Endothelial cell of umbilical vein (primary cell): ENCODE measurements at regions not wholly inside any gene's neighbourhood (a gene's known extent, or its start where the extent isn't known, plus 50 kb on each side); places are given as distances from the start of the nearest gene placed in this dataset.

Experiments
- BruUV-seq: library from RNA; stranded (reverse); fragments of 400-500 nt; replicated peaks from 2 replicates; lab custom pipeline; 2021; lab: Mats Ljungman, UMichigan
- CTCF ChIA-PET: fragments of 300-600, 350-600 bp; sonication (Branson Sonifier 250); formaldehyde crosslinking; loops from one replicate; lab custom pipeline; 2021; ENCODE audit warnings: antibody characterized with exemption, inconsistent platforms; lab: Charles Lee
- POLR2A ChIA-PET: fragments of 300-600, 350-600 bp; sonication (Branson Sonifier 250); formaldehyde crosslinking; loops from one replicate; lab custom pipeline; 2021; ENCODE audit warnings: antibody characterized with exemption, inconsistent platforms; lab: Charles Lee
- DNase-seq: peaks from one replicate; pipeline ENCODE4 v3.0.0-alpha.2; 2011; ENCODE audit warnings: low read depth, low spot score
- FAIRE-seq: peaks from 2 replicates; lab custom pipeline; 2011; peaks lifted over from hg19 to GRCh38; lab: Jason Lieb, UNC
- H2AFZ ChIP-seq: 2 replicates; pipeline ENCODE4 v1.6.0; 2012; ENCODE audit warnings: low read depth, low read length, control low read depth, inconsistent platforms
- H3K27ac ChIP-seq: 2 replicates; pipeline ENCODE4 v1.5.1; 2011; ENCODE audit warnings: low read depth, mild to moderate bottlenecking, control low read depth, low read length, moderate library complexity; ENCODE audit not compliant: insufficient read depth
- H3K27me3 ChIP-seq, 2 experiments: 2 replicates each; pipeline versions ENCODE4 v1.6.0 to v1.6.1; 2011; ENCODE audit warnings: low read length in 2 of 2, mixed read lengths in 1 of 2; ENCODE audit not compliant: control insufficient read depth in 2 of 2, insufficient read depth in 2 of 2
- H3K36me3 ChIP-seq, 2 experiments: 2 replicates in 1 of 2; 3 replicates in 1 of 2; pipeline ENCODE4 v1.5.1; 2011; ENCODE audit warnings: low read length in 2 of 2, mild to moderate bottlenecking in 1 of 2, moderate library complexity in 1 of 2; ENCODE audit not compliant: control insufficient read depth in 2 of 2, insufficient read depth in 2 of 2; ENCODE audit errors: extremely low read depth in 1 of 2
- H3K4me1 ChIP-seq: 3 replicates; pipeline ENCODE4 v1.5.1; 2011; ENCODE audit warnings: mild to moderate bottlenecking, low read length; ENCODE audit not compliant: control insufficient read depth, insufficient read depth; ENCODE audit errors: extremely low read depth
- H3K4me2 ChIP-seq: 2 replicates; pipeline ENCODE4 v1.6.1; 2011; ENCODE audit warnings: low read length, control low read depth, mixed read lengths; ENCODE audit not compliant: insufficient read depth
- H3K4me3 ChIP-seq, 3 experiments: fragments of 200-600 bp in 1 of 3; sonication (generic), shearing (Covaris generic) in 1 of 3; replicated peaks in 1 of 3; 2 replicates each; pipeline ENCODE4 v1.5.1; 2011 to 2016; ENCODE audit warnings: control low read depth in 3 of 3, low read length in 3 of 3, mild to moderate bottlenecking in 2 of 3, inconsistent platforms in 1 of 3, low read depth in 1 of 3, moderate library complexity in 1 of 3; ENCODE audit not compliant: insufficient read depth in 1 of 3
- H3K79me2 ChIP-seq: 2 replicates; pipeline ENCODE4 v1.6.0; 2012; ENCODE audit warnings: low read length, inconsistent platforms; ENCODE audit not compliant: control insufficient read depth, insufficient read depth
- H3K9ac ChIP-seq: replicated peaks from 2 replicates; pipeline ENCODE3; 2011; ENCODE audit warnings: low read length, control low read depth; ENCODE audit not compliant: insufficient read depth; ENCODE audit errors: extremely low read depth
- H3K9me1 ChIP-seq: replicated peaks from 3 replicates; pipeline ENCODE4 v1.6.0; 2011; ENCODE audit warnings: mild to moderate bottlenecking, low read length; ENCODE audit not compliant: control insufficient read depth, insufficient read depth; ENCODE audit errors: extremely low read depth
- H3K9me3 ChIP-seq: replicated peaks from 2 replicates; pipeline ENCODE4 v1.5.1; 2012; ENCODE audit warnings: low read length, inconsistent platforms; ENCODE audit not compliant: control insufficient read depth, insufficient read depth
- H4K20me1 ChIP-seq: replicated peaks from 2 replicates; pipeline ENCODE3; 2011; ENCODE audit warnings: mild to moderate bottlenecking, low read length; ENCODE audit not compliant: control insufficient read depth, insufficient read depth; ENCODE audit errors: extremely low read depth
- CTCF ChIP-seq, 2 donors: IDR thresholded peaks; 1 replicate in 1 of 2; 2 replicates in 1 of 2; pipeline ENCODE4 v1.5.1; 2011; ENCODE audit warnings: low read length in 2 of 2, mild to moderate bottlenecking in 2 of 2, moderate library complexity in 2 of 2, control low read depth in 1 of 2, inconsistent platforms in 1 of 2, low read depth in 1 of 2; ENCODE audit not compliant: insufficient read depth in 1 of 2; ENCODE audit errors: extremely low read depth in 1 of 2
- EZH2 ChIP-seq: IDR thresholded peaks from 2 replicates; pipeline ENCODE4 v1.6.1; 2012; ENCODE audit warnings: borderline replicate concordance, low read depth, mild to moderate bottlenecking, moderate library complexity, low read length, inconsistent platforms; ENCODE audit not compliant: severe bottlenecking
- FOS ChIP-seq: IDR thresholded peaks from 2 replicates; pipeline ENCODE4 v1.6.1; 2011; ENCODE audit warnings: mild to moderate bottlenecking, low read length, moderate library complexity, borderline replicate concordance; ENCODE audit not compliant: insufficient read depth
- GATA2 ChIP-seq: IDR thresholded peaks from 2 replicates; pipeline ENCODE4 v1.7.0; 2011; ENCODE audit warnings: low read depth, mild to moderate bottlenecking, moderate library complexity, mixed read lengths, low read length; ENCODE audit not compliant: insufficient read length, insufficient read depth
- JUN ChIP-seq: IDR thresholded peaks from 2 replicates; pipeline ENCODE4 v1.6.1; 2011; ENCODE audit warnings: borderline replicate concordance, low read depth; ENCODE audit not compliant: insufficient read length, insufficient read depth
- MAX ChIP-seq: IDR thresholded peaks from 2 replicates; pipeline ENCODE4 v1.6.1; 2011; ENCODE audit not compliant: insufficient read depth, insufficient read length
- MYC ChIP-seq: IDR thresholded peaks from one replicate; pipeline ENCODE4 v1.6.1; 2011; ENCODE audit warnings: mild to moderate bottlenecking, low read depth, low read length
- POLR2A ChIP-seq: IDR thresholded peaks from 2 replicates; pipeline ENCODE4 v1.6.1; 2012; ENCODE audit warnings: low read depth, mild to moderate bottlenecking, control low read depth, low read length
- POLR2AphosphoS5 ChIP-seq: IDR thresholded peaks from 2 replicates; pipeline ENCODE4 v1.6.1; 2012; ENCODE audit warnings: low read depth, mild to moderate bottlenecking, control low read depth, low read length, moderate library complexity; ENCODE audit not compliant: insufficient read depth
- dilution Hi-C: fragments of 300-500 bp; cut with MboI; formaldehyde crosslinking; loops from one replicate; pipeline ENCODE4 v1.15.0; 2019; ENCODE audit warnings: low sequenced_read_pairs; ENCODE audit not compliant: extremely low pct_ligation_motif_present
- intact Hi-C: fragments of 100-400 bp; cut with micrococcal nuclease; formaldehyde crosslinking; loops from one replicate; pipeline ENCODE4 v1.10.0; 2022

- H3K36me3 ChIP-seq, result no peaks in the 10 kb centered on the region
- H3K9me3 ChIP-seq, result no peaks in the 10 kb centered on the region
- no peak overlapping the region for H3K4me2 ChIP-seq
- no peak overlapping the region for H3K4me3 ChIP-seq
- H3K27me3 ChIP-seq, result no peaks in the 10 kb centered on the region
- intact Hi-C loops (no loop called here), dilution Hi-C loops (no loop called here)
- DNase-seq (no peak), FAIRE-seq (no peak)
- H3K79me2 ChIP-seq, result no peaks in the 10 kb centered on the region
- H4K20me1 ChIP-seq, result no peaks in the 10 kb centered on the region
- TF ChIP-seq JUN, result no peak
- TF ChIP-seq GATA2, result no peak
- no peak for TF ChIP-seq POLR2A
- no peak for TF ChIP-seq FOS
- no peak for TF ChIP-seq CTCF (IDR thresholded peaks at IDR 0.05; ENCODE audit: extremely low read depth in 1 of 2, insufficient read depth in 1 of 2, low read depth in 1 of 2, low read length in 2 of 2)
- TF ChIP-seq EZH2, result no peak
- no peak for TF ChIP-seq MYC
- TF ChIP-seq MAX, result no peak
- TF ChIP-seq POLR2AphosphoS5, result no peak
- no peaks in the 10 kb centered on the region for H3K4me1 ChIP-seq
- H2AFZ ChIP-seq, result no peak overlapping the region
- H3K9me1 ChIP-seq, result no peaks in the 10 kb centered on the region
- POLR2A ChIA-PET, result no interaction called here
- BruUV-seq, result no TSS peak
- H3K27ac ChIP-seq, result no peak overlapping the region
- CTCF ChIA-PET, result no interaction called here
- H3K9ac ChIP-seq, result no peak overlapping the region
Measured at GRCh38 chr18:29741461-29741860, 1301.1 kb downstream of the DSC3 start.
